MCF 10A (cell line): ENCODE measurements at regions not wholly inside any gene's neighbourhood (a gene's known extent, or its start where the extent isn't known, plus 50 kb on each side); places are given as distances from the start of the nearest gene placed in this dataset.
A peak's percentile ranks its signal among the peaks of the same experiment; 100 is the strongest.

ENCODE experiments used
- BruUV-seq: library from RNA; stranded (reverse); fragments of 400-500 nt; replicated peaks from 2 replicates; lab custom pipeline; 2021; lab: Mats Ljungman, UMichigan
- CTCF ChIA-PET: fragments of 300-600 bp; sonication (Branson Sonifier 250); formaldehyde crosslinking; extraction: SDS; loops from one replicate; lab custom pipeline; 2021; ENCODE audit warnings: antibody characterized with exemption, inconsistent platforms; lab: Yijun Ruan, JAX
- POLR2A ChIA-PET: fragments of 300-600, 350-650 bp; sonication (Branson Sonifier 250); formaldehyde crosslinking; extraction: SDS; loops from one replicate; lab custom pipeline; 2020; ENCODE audit warnings: antibody characterized with exemption, inconsistent platforms; lab: Yijun Ruan, JAX
- DNase-seq: peaks from one replicate; pipeline ENCODE4 v3.0.0-alpha.2; 2018; ENCODE audit not compliant: unreplicated experiment
- H3K27ac Mint-ChIP-seq: one replicate; pipeline ENCODE4 v1.8.0; 2022; ENCODE audit warnings: mild to moderate bottlenecking, low read depth, mixed read lengths; ENCODE audit not compliant: unreplicated experiment
- H3K27me3 Mint-ChIP-seq: one replicate; pipeline ENCODE4 v1.8.0; 2022; ENCODE audit warnings: mixed read lengths; ENCODE audit not compliant: insufficient read depth, unreplicated experiment
- H3K36me3 Mint-ChIP-seq: one replicate; pipeline ENCODE4 v1.8.0; 2022; ENCODE audit warnings: mild to moderate bottlenecking, moderate library complexity, mixed read lengths; ENCODE audit not compliant: insufficient read depth, unreplicated experiment
- H3K4me1 Mint-ChIP-seq: one replicate; pipeline ENCODE4 v1.8.0; 2022; ENCODE audit warnings: mixed read lengths; ENCODE audit not compliant: insufficient read depth, unreplicated experiment
- H3K4me3 Mint-ChIP-seq: one replicate; pipeline ENCODE4 v1.8.0; 2022; ENCODE audit warnings: mild to moderate bottlenecking, moderate library complexity, mixed read lengths; ENCODE audit not compliant: unreplicated experiment
- H3K9me3 Mint-ChIP-seq: one replicate; pipeline ENCODE4 v1.8.0; 2022; ENCODE audit warnings: mixed read lengths; ENCODE audit not compliant: unreplicated experiment
- CTCF ChIP-seq: fragments of 200-600 bp; IDR thresholded peaks from one replicate; pipeline ENCODE4 v1.8.0; 2022; ENCODE audit warnings: antibody characterized with exemption, mild to moderate bottlenecking; ENCODE audit not compliant: unreplicated experiment
- intact Hi-C: fragments of 100-400 bp; cut with micrococcal nuclease; formaldehyde crosslinking; loops from 2 replicates; pipeline ENCODE4 v1.14.1; 2022

- Mint-ChIP-seq H3K4me1 (no peaks in the 10 kb centered on the region), H3K27ac (no peak overlapping the region), H3K36me3 (no peaks in the 10 kb centered on the region), H3K4me3 (no peak overlapping the region), H3K27me3 (no peaks in the 10 kb centered on the region), H3K9me3 (peaks cover 13% of the 10 kb centered on the region)
- TF ChIP-seq CTCF: no peak
- no peak for DNase-seq
- CTCF ChIA-PET: interaction anchor here (0.6 kb wide), 1 partner anchor 1373 kb away, joined by 3 read pairs; no protein-coding TSS in a partner anchor
- BruUV-seq: no TSS peak
- intact Hi-C loops: no loop called here
- POLR2A ChIA-PET: no interaction called here
Observed at GRCh38 chr4:161134795-161135194, 1029.0 kb downstream of the FSTL5 start.

- H3K4me1 Mint-ChIP-seq: no peaks in the 10 kb centered on the region
- no TSS peak for BruUV-seq
- intact Hi-C loops: no loop called here
- H3K36me3 Mint-ChIP-seq: no peaks in the 10 kb centered on the region
- H3K9me3 Mint-ChIP-seq: peaks cover 13% of the 10 kb centered on the region
- ChIA-PET POLR2A (interaction anchor here (0.6 kb wide), 1 partner anchor 180 kb away, joined by 4 read pairs; no protein-coding TSS in a partner anchor), CTCF (interaction anchor here (0.6 kb wide), 1 partner anchor 102 kb away, joined by 3 read pairs; no protein-coding TSS in a partner anchor)
- H3K4me3 Mint-ChIP-seq: no peak overlapping the region
- no peak overlapping the region for H3K27ac Mint-ChIP-seq
- H3K27me3 Mint-ChIP-seq: no peaks in the 10 kb centered on the region
- TF ChIP-seq CTCF: no peak
- no peak for DNase-seq
Observed at GRCh38 chr4:161133586-161134276, 1030.1 kb downstream of the FSTL5 start.

- H3K36me3 Mint-ChIP-seq: no peaks in the 10 kb centered on the region
- intact Hi-C loops: no loop called here
- H3K4me1 Mint-ChIP-seq: no peaks in the 10 kb centered on the region
- no peaks in the 10 kb centered on the region for H3K27me3 Mint-ChIP-seq
- BruUV-seq: no TSS peak
- CTCF ChIA-PET: interaction anchor here (0.6 kb wide), 1 partner anchor 103 kb away, joined by 3 read pairs; no protein-coding TSS in a partner anchor
- DNase-seq: no peak
- H3K27ac Mint-ChIP-seq: no peak overlapping the region
- POLR2A ChIA-PET: interaction anchor here (0.6 kb wide), 1 partner anchor 179 kb away, joined by 4 read pairs; no protein-coding TSS in a partner anchor
- H3K9me3 Mint-ChIP-seq: peaks cover 4% of the 10 kb centered on the region
- H3K4me3 Mint-ChIP-seq: no peak overlapping the region
- no peak for TF ChIP-seq CTCF
Observed at GRCh38 chr4:161132715-161133425, 1030.9 kb downstream of the FSTL5 start.

GRCh38 chr4:161121451-161121850 is 1042.3 kb downstream of the FSTL5 start:
- POLR2A ChIA-PET: no interaction called here
- Mint-ChIP-seq H3K36me3 (no peaks in the 10 kb centered on the region), H3K4me3 (no peak overlapping the region), H3K9me3 (peaks cover 13% of the 10 kb centered on the region), H3K4me1 (no peaks in the 10 kb centered on the region), H3K27ac (no peak overlapping the region), H3K27me3 (no peaks in the 10 kb centered on the region)
- intact Hi-C loops: no loop called here
- peak; percentile 65 for DNase-seq
- no TSS peak for BruUV-seq
- TF ChIP-seq CTCF: no peak
- CTCF ChIA-PET: no interaction called here
